ENCODE measurements at regions not wholly inside any gene's neighbourhood (a gene's known extent, or its start where the extent isn't known, plus 50 kb on each side); places are given as distances from the start of the nearest gene placed in this dataset.

- FAIRE-seq = no peak
- no peak for DNase-seq (ENCODE audit: insufficient read length)
- TF ChIP-seq POLR2AphosphoS5 (IDR thresholded peaks at IDR 0.05; ENCODE audit: low read depth, low read length) = no peak
- no peak for TF ChIP-seq POLR2A (IDR thresholded peaks at IDR 0.05; ENCODE audit: low read depth, low read length)
- TF ChIP-seq TAF1 (IDR thresholded peaks at IDR 0.05; ENCODE audit: borderline replicate concordance, low read depth, low read length) = no peak
Measured at GRCh38 chr3:188043891-188044290, 110.1 kb upstream of the LPP start.

GRCh38 chr3:188046561-188047211 is 107.3 kb upstream of the LPP start:
- FAIRE-seq (no peak), DNase-seq (ENCODE audit: insufficient read length) (no peak)
- no peak for TF ChIP-seq POLR2A (IDR thresholded peaks at IDR 0.05; ENCODE audit: low read depth, low read length)
- no peak for TF ChIP-seq POLR2AphosphoS5 (IDR thresholded peaks at IDR 0.05; ENCODE audit: low read depth, low read length)
- no peak for TF ChIP-seq TAF1 (IDR thresholded peaks at IDR 0.05; ENCODE audit: borderline replicate concordance, low read depth, low read length)

DNA sequence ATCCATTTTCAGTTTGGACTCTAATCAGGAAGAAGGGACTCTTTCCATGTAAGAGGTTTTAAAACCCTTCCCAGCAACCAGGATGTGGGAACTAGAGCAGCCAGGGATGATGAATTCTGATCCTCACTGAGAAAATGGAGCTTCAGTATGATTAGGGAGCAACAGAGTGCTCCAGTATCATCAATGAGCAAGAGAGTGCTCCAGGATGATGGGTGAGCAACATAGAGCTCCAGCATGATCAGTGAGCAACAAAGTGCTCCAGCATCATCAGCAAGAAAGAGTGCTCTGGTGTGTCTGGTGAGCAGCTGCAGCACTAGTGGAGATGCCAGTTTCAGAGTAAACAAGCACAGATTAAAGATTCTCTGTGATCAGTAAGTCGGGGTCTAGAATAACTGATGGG is 106.4 kb upstream of the LPP start:
- TF ChIP-seq POLR2AphosphoS5 (IDR thresholded peaks at IDR 0.05; ENCODE audit: low read depth, low read length) = no peak
- TF ChIP-seq TAF1 (IDR thresholded peaks at IDR 0.05; ENCODE audit: borderline replicate concordance, low read depth, low read length) = no peak
- no peak for TF ChIP-seq POLR2A (IDR thresholded peaks at IDR 0.05; ENCODE audit: low read depth, low read length)
- DNase-seq (ENCODE audit: insufficient read length) (no peak), FAIRE-seq (no peak)

DNA sequence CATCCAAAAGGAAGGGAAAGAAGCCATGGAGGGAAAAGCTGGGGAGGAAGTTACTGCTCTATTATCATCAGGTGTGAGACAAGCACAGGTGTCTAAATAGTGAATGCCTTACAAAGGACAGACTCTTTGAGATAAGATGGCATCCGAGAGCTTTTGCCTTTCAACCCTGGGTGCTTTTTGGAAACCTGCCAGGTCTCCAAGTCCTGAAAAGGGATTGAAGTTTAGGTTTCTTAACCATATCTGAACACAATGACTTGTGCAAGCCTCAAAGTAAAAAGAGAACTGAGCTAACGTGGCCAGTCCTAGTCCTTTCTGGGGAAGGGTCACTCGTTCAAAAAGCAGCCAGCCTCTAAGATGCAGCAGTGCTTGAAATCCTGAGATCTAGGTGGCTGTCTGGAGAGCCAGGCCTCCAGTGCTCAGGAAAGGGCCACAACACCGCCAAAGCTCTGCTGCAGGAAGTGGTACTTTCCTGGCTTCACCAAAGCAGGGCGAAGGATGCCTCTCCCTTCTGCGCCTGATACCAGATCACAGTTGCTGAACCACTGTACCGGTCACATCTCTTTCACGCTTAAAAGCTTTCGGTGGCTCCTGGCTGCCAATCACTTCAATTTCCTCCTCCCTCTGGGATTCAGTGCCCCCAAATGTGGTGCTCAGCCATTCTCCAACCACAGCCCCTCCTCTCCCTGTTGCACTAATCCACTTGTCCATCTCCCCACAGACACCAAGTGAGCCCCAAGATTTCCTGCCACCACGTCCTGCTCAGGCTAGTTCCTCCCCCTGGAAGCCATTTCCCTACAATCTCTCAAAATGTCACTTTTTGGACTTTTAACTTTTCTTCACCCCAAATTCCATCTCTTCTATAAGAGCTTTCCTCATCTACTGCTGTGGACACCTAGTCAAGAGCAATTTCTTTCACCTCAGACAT is 104.1 kb upstream of the LPP start:
- no peak for FAIRE-seq
- no peak for TF ChIP-seq POLR2AphosphoS5 (IDR thresholded peaks at IDR 0.05; ENCODE audit: low read depth, low read length)
- no peak for TF ChIP-seq TAF1 (IDR thresholded peaks at IDR 0.05; ENCODE audit: borderline replicate concordance, low read depth, low read length)
- DNase-seq (ENCODE audit: insufficient read length) = no peak

GRCh38 chr3:188051801-188052168 is 102.2 kb upstream of the LPP start:
- no peak for TF ChIP-seq POLR2A (IDR thresholded peaks at IDR 0.05; ENCODE audit: low read depth, low read length)
- DNase-seq (ENCODE audit: insufficient read length) (no peak), FAIRE-seq (no peak)

- TF ChIP-seq POLR2AphosphoS5 (IDR thresholded peaks at IDR 0.05; ENCODE audit: low read depth, low read length) = no peak
- TF ChIP-seq POLR2A (IDR thresholded peaks at IDR 0.05; ENCODE audit: low read depth, low read length) = no peak
- TF ChIP-seq TAF1 (IDR thresholded peaks at IDR 0.05; ENCODE audit: borderline replicate concordance, low read depth, low read length) = no peak
- FAIRE-seq = no peak
- no peak for DNase-seq (ENCODE audit: insufficient read length)
Measured at GRCh38 chr3:188052169-188053035, 101.6 kb upstream of the LPP start.

GRCh38 chr3:188053036-188053340 is 101.0 kb upstream of the LPP start:
- DNase-seq (ENCODE audit: insufficient read length) (no peak), FAIRE-seq (no peak)
- no peak for TF ChIP-seq POLR2AphosphoS5 (IDR thresholded peaks at IDR 0.05; ENCODE audit: low read depth, low read length)
- no peak for TF ChIP-seq POLR2A (IDR thresholded peaks at IDR 0.05; ENCODE audit: low read depth, low read length)
- TF ChIP-seq TAF1 (IDR thresholded peaks at IDR 0.05; ENCODE audit: borderline replicate concordance, low read depth, low read length) = no peak

DNA sequence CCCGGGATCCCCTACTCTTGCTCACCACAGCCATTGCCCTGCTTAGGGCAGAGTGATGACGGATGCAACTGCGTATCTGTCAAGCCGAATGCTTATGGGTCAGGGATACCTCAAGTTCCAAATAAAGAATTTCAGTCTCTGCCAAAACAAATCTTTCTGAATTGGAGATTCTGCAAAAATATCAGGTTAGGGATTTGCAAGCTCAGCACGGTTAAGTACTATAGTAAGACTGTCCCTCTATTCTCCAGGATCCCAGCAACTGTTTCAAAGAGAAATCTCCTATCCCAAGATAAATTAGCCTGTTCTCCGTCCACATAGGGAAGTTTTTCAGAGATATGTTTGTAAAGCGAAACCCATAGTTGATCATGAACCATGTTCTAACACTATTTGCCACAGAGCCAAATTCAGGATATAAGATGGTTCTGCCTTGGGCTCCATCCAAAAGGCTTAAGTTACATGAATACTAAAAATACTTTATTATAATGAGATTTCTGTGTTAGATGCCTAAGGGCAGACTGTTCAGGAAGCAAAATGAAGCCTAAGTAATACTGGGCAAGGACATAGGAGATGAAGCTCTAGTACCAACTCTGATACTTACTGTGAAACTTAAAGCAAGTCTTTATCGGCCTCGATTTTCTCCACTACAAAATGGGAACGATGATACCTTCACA is 100.1 kb upstream of the LPP start:
- DNase-seq (ENCODE audit: insufficient read length) (no peak), FAIRE-seq (no peak)
- TF ChIP-seq POLR2AphosphoS5 (IDR thresholded peaks at IDR 0.05; ENCODE audit: low read depth, low read length) (no peak), POLR2A (IDR thresholded peaks at IDR 0.05; ENCODE audit: low read depth, low read length) (no peak), TAF1 (IDR thresholded peaks at IDR 0.05; ENCODE audit: borderline replicate concordance, low read depth, low read length) (no peak)

- no peak for FAIRE-seq
- no peak for DNase-seq (ENCODE audit: insufficient read length)
Measured at GRCh38 chr3:188054541-188054940, 99.4 kb upstream of the LPP start.

GRCh38 chr3:188055388-188055787 is 98.6 kb upstream of the LPP start:
- DNase-seq (ENCODE audit: insufficient read length) (no peak), FAIRE-seq (no peak)
- TF ChIP-seq TAF1 (IDR thresholded peaks at IDR 0.05; ENCODE audit: borderline replicate concordance, low read depth, low read length) (no peak), POLR2A (IDR thresholded peaks at IDR 0.05; ENCODE audit: low read depth, low read length) (no peak), POLR2AphosphoS5 (IDR thresholded peaks at IDR 0.05; ENCODE audit: low read depth, low read length) (no peak)

More at GRCh38 chr3:188054541-188054940, 99.4 kb upstream of the LPP start:
- TF ChIP-seq POLR2A (IDR thresholded peaks at IDR 0.05; ENCODE audit: low read depth, low read length) = no peak
- TF ChIP-seq TAF1 (IDR thresholded peaks at IDR 0.05; ENCODE audit: borderline replicate concordance, low read depth, low read length) = no peak

DNA sequence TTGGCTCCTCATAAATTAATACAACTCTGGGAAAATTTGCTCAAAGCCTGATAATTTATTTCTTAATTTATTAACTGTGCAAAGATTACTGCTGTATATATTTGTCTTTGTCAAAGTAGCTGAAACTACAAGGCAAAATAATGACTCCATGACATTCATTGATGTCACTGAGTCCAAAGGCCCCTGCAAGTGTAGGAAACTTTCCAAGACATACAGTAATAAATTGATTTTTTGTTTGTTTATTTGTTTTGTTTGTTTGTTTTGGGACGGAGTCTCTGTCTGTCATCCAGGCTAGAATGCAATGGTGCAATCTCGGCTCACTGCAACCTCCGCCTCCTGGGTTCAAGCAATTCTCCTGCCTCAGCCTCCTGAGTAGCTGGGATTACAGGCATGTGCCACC is 96.8 kb upstream of the LPP start:
- TF ChIP-seq POLR2A (IDR thresholded peaks at IDR 0.05; ENCODE audit: low read depth, low read length) (no peak), TAF1 (IDR thresholded peaks at IDR 0.05; ENCODE audit: borderline replicate concordance, low read depth, low read length) (no peak), POLR2AphosphoS5 (IDR thresholded peaks at IDR 0.05; ENCODE audit: low read depth, low read length) (no peak)
- FAIRE-seq = no peak

More for the DNA sequence above, 96.8 kb upstream of the LPP start:
- DNase-seq (ENCODE audit: insufficient read length) = no peak
